Ramos (cell line): ENCODE measurements at regions not wholly inside any gene's neighbourhood (a gene's known extent, or its start where the extent isn't known, plus 50 kb on each side); places are given as distances from the start of the nearest gene placed in this dataset.
"Not testable (repeated sequence)": the region's sequence is repeated elsewhere in the genome, so short reads cannot be mapped to it uniquely, and the experiment has no call there.

ENCODE experiments used
- in situ Hi-C: fragments of 300-500 bp; cut with MboI; formaldehyde crosslinking; loops from one replicate; pipeline ENCODE4 v1.14.3; 2022; ENCODE audit warnings: low sequenced_read_pairs; ENCODE audit not compliant: unreplicated experiment

- in situ Hi-C loops = no loop called here
Measured at GRCh38 chr3:158026236-158026635, 80.0 kb downstream of the SHOX2 start.

- in situ Hi-C loops = not testable (repeated sequence)
Measured at GRCh38 chr3:158019897-158020296, 86.3 kb downstream of the SHOX2 start.

DNA sequence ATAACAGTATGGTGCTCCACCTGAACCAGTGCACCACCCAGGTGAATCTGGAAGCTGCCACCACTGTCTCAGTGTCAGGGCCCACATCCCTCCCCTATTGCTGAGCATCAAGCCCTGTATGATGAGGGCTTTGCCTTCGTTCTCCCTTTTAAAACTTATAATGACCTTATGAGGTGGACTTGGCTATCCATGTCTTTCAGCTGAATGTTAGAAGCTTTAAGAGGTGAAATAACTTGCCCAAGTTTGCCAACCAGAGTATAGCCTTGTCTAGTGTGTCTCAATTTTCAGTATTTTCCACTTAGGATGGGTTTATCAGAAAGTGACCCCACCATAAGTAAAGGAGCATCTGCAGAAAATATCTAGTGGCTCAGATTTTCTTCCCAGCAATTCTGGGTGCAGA, 87.8 kb downstream of the SHOX2 start:
- in situ Hi-C loops = no loop called here

DNA sequence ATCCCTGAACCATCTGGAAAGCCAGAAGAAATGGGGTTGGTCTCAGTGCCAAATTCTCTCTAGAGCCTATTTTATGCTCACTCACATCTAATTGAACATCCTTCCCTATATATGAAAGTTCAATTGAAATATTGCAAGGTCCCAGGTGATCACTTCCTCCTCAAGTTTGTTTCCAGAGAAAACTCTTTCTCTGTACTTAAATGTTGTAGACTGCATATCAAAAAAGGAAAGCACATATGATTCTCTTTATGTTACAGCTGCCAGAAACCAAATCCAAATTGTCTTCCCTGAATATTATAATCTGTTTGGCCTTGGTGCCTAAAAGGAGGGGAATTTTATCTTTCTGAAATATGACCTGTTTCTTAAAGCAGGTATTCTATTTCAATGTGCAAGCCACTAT, 93.3 kb downstream of the SHOX2 start:
- in situ Hi-C loops = no loop called here

- in situ Hi-C loops = no loop called here
Measured at GRCh38 chr3:158005391-158006100, 100.7 kb downstream of the SHOX2 start.

DNA sequence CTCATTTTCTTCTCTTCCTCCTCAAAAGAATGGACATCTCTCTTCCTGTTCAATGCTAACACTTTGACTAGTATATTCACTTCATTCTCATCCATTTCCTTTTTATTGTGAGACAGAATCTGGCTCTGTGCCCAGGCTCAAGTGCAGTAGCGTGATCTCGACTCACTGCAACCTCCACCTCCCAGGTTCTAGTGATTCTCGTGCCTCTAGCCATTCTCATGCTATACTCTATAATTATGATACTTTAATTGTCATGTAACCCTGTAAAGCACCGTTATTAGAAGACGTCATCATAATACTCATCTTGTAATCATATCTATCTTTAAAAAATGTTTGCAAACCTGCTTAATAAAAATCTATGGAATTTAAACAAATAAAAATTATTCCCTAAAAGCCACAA, 107.0 kb downstream of the SHOX2 start:
- in situ Hi-C loops = no loop called here

DNA sequence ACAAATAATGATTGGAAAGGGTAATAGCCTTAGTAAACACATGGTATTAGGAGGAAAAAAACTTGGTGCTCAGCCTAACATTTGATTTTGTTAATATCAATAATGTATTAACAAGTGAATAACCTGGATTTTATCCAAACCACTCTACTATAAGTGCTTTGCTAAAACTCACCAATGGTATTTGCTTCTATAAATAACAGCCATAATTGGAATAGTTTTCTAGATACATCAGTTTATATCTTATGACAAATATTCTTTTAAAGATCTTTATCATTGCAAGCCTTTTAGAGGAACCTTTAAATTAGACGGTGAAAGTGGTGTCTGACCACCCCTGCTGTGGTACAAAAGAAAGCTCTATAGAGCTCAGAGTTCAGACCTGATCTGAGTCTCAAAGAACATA, 123.9 kb downstream of the SHOX2 start:
- in situ Hi-C loops = no loop called here

DNA sequence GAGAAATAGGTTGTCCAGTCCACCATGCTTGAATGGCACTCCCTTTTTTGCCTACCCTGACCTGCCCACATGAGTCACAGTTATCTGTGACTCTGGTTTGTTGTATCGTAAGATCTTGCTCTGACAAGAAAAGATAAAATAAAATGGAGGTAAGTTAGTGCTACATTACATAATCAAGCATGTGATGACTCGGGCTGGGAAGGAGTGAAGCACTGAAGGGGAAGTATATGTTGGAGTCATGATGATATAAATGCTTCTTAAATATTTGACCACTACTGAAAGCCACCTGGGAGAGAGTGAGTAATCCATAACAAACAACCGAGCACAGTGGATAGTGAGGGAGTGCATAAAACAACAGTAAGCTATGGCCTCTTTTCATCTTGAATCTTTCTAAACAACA, 124.4 kb downstream of the SHOX2 start:
- in situ Hi-C loops = no loop called here

GRCh38 chr3:157979022-157979421, 127.2 kb downstream of the SHOX2 start:
- in situ Hi-C loops = no loop called here

DNA sequence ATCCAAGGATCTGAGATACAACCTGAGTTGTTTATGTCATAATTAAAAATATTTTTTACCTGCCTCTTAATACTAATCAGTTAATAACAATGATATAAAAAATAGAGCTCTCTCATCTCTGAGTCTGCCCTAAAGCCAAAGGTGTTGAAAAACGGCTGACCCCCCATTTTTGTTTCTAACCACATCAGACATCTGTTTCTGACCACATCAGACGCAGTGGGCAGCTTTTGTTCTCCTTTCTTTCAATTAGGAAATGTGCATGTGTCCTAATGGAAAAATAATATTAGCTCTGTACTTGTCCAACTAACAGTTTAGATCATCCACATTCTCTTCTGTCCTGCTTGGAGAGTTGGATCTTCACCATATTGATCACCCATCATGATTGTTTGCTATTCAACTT, 144.6 kb downstream of the SHOX2 start:
- in situ Hi-C loops = no loop called here

DNA sequence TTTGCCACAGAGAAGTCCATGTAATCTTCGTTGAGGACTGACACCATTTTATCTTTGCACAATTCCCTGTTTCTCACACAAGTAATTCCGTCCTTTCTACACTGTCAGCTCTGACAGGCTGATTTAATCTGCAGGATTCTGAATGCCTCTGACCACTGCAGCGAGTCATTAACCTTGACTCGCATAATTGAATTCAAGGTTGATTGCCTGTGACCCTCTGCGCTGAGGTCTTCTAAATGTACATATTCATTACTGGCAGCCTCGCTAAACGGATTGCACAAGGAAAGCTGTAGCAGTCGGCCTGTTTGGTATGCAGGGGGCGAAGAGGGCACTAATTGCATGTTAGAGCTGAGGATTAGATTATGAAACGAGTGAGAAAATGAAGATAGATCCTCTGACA, 147.8 kb downstream of the SHOX2 start:
- in situ Hi-C loops = no loop called here

DNA sequence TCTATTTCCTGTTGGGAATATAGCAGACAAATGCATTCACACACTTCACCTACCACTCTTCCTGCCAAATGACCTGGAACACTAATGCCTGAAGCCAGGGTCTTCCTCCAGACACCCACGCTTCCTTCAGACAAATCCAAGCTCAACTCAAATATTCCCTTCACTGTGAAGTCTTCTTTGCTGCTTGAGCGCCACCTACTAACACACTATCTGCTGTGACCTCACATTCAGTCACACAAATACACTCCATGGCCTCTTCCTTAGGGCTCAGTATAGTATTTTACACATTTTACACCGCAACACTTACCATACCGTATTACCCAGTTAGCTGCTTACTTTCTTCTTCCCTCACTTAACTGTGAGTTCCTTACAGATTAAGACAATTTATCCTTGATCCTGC, 149.4 kb downstream of the SHOX2 start:
- in situ Hi-C loops = no loop called here

GRCh38 chr3:157956176-157956575, 150.0 kb downstream of the SHOX2 start:
- in situ Hi-C loops = no loop called here

- in situ Hi-C loops = no loop called here
Measured at GRCh38 chr3:157953565-157953964, 152.7 kb downstream of the SHOX2 start.

DNA sequence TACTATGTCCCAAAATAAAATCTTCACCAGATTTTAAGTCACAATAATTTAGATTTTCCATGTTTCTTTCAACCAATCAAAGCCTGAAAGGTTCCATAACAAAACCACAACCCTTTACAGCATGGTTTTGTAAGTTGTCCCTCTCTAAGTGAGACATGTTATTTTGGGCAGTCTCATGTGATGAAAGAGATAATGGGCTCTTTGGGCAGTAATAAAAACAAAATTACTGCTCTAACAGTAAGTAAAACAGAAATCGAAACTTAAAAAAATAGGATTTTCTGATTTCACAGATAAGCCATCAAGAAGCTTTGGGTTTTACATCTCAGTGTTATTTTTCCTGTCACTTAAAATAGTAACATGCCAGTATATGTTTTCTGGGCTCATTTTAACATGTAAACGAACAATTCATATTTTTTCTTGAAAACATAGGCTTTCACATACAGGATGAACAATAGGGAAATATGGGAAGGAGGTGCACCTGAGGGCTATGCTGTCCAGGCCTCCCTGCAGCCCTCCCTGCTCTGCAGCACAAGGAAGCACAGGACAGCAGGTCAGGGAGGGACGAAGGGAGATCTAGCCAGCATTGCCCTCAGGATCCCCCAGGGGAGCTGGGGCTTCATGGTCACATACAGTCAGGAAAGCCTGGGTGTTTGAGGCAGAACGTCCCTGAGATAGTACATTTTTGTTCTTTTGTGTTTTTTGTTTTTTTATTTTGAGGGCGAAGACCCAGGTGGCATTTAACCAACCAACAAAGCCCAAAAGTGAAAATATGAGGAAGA, 157.4 kb downstream of the SHOX2 start:
- in situ Hi-C loops = no loop called here

DNA sequence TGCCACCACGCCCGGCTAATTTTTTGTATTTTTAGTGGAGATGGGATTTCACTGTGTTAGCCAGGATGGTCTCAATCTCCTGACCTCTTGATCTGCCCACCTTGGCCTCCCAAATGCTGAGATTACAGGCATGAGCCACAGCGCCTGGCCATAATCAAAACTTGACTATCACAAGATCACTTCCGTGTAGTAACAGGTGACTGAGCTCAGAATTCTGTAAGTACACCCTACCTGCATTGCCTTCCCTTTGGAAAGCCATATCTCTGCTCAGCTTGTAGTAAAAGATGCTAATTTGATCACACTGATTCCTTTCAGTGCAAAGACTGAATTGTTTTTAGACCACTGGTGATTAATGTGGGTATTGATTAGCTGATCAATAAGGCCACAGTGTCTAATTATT, 167.1 kb downstream of the SHOX2 start:
- in situ Hi-C loops = no loop called here

DNA sequence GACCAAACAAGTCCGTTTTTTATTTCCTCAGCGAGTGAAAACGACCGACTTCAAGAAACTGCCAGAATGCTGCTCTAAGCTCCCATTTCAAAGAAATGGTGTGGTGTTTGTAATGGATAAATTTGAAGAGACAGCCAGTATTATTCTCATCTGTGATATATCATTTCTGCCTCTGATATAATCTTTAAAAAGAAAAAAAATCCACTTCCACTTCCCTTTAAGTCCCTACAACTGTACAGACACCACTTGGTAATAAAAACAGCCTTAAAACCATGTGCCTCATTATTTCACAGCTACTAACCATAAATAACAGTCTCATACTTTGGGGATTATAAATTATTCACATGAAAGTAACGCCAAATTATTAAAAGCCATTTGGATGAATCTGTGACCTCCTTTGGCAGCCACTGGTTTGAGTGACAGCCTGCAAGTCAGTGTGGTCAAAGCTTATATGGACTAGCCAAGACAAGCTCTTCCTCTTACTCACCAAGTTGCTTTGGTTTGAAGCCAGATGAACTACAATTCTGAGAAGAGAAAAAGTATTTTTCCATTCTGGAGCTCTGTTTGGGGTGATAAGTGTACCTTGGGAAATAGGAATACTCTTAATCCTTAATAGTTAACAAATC, 168.0 kb downstream of the SHOX2 start:
- in situ Hi-C loops = no loop called here

DNA sequence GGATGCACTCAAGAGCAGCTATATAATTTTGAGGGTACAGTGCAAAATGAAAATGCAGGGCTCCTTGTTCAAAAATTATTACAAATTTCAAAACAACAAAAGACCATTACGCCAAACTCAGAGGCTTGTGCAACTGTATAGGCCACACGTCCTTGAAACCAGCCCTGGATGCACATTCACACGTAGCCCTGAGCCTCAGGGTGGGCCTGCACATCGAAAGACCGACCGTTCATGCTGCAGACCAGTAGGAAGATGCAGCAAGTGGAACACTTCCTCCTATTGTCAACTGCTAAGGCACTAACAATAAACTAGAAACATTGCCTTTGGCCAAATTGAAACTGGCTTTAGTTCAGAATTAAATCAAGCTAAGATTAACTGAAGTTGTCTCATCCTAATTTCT, 174.7 kb downstream of the SHOX2 start:
- in situ Hi-C loops = no loop called here

GRCh38 chr3:157930000-157930780, 176.0 kb downstream of the SHOX2 start:
- in situ Hi-C loops = no loop called here

DNA sequence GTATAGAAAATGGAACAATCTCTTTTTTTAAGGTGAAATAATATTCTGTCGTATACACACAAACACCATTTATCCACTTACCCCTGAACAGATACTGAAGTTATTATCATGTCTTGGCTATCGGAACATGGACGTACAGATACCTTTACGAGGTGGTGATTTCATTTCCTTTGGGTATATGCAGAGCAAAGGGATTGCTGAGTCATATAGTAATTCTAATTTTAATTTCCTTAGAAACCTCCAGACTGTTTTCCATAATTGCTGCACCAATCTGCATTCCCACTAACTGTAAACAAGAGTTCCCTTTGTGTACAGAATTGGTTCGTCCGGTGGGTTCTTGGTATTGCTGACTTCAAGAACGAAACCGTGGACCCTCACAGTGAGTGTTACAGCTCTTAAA, 179.4 kb downstream of the SHOX2 start:
- in situ Hi-C loops = no loop called here

GRCh38 chr3:157922614-157923013, 183.6 kb downstream of the SHOX2 start:
- in situ Hi-C loops = no loop called here
